GM18909 (cell line): ENCODE measurements at regions not wholly inside any gene's neighbourhood (a gene's known extent, or its start where the extent isn't known, plus 50 kb on each side); places are given as distances from the start of the nearest gene placed in this dataset.

Experiments
- ATAC-seq: cut with Tn5 transposase; IDR thresholded peaks from one replicate; pipeline ENCODE4 v1.9.1; 2021; ENCODE audit warnings: mild to moderate bottlenecking; ENCODE audit not compliant: unreplicated experiment, poor library complexity

DNA sequence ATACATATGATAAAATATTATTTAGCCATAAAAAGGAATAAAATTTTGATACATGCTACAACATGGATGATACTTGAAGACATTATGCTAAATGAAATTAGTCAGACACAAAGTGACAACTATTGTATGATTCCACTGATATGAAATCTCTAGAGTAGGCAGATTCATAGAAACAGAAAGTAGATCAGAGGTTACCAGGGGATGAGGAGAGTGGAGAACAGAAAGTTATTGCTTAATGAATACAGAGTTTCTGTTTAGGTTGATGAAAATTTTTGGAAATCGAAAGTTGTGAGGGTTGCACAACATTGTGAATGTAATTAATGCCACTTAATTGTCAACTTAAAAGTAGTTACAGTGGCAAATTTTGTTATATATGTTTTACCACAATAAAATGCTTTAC, 315.7 kb upstream of the USP25 start:
- peak; percentile 54 for ATAC-seq

DNA sequence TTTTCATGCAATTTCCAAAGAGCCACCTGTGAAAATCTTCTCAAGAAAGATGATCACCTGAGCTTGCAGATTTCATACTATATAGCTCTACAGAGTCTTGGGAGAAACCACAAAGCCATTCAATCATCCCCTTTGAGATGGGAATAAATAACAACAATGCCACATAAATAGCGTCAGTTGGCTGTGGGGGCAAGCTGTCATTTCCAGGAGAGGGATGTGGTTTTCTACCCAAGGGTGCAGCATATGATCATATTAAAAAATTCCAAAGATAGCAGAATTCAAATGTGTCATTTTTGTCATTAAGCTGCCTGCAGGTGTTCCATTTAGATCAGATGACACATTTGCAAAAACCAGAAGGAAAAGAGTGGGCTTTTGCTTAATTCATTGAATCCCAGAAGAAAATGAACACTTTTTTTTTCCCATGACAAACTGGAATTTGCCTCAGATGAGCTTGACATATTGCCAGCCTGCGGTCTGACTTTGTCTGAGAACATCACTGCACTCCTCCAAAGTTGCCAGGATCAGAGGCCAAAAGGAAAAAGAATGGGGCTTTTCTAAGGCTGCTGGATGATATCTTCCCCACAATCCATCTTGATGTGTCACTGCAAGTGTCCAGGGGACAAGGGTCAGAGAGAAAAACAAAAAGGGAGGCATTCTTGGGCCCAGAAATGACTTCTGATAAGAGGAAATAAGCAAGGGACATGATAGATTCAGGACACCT, 314.1 kb upstream of the USP25 start:
- ATAC-seq = no peak

DNA sequence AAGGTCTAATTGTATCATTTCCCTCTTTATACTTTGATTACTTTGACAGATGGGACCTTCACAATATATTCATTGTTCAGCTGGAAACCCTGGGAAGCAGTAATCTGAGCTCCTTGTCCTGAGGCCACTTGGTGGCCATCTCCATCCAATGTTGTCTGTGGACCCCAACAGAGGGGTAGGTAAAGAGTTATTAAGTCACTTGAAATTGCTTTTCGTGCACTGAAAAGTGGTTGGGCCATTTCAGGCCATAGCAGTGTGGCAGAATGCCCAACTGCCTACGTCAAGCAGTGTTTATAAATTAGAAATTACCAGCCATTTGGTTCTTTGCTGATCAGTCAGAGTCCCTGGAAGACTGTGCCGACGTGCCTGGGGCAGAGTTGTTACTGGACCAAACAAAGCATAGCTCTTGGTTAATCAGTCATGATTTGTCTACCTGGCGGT, 308.3 kb upstream of the USP25 start:
- no peak for ATAC-seq

DNA sequence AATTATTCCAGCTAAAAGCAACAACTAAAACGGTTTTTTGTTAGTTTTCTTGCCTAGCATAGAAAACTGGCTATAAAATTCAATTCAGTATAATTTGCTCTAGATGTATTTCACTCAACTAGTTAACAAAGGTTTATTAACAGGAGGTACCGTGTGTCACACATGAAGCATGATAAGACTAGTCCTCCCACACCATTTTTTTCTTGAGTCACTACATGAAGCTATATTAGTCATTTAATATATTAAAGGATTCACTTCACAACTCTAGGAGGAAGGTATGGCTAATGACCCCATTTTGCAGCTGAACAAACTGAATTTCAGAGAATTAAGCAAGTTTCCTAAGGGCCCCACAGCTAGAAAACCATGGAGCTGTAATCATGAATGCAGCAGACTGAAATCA, 307.8 kb upstream of the USP25 start:
- no peak for ATAC-seq

DNA sequence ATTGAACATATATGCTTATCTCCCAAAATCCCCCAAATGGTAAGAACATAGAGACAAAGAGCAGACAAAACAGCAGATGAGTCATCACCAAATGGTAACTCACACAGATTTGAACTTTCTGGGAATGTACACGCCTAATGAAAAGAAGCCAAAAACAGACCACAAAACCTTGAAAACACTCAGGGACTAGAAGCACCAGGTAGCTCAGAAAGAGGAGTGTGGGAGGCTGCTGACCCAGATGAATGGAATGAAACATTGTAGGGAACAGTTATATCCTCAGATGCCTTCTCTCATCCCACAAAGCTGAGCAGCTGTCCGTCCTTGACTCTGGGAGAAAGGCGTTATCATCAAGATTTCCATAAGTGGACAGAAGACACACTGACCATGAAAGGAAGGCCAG, 307.0 kb upstream of the USP25 start:
- no peak for ATAC-seq

DNA sequence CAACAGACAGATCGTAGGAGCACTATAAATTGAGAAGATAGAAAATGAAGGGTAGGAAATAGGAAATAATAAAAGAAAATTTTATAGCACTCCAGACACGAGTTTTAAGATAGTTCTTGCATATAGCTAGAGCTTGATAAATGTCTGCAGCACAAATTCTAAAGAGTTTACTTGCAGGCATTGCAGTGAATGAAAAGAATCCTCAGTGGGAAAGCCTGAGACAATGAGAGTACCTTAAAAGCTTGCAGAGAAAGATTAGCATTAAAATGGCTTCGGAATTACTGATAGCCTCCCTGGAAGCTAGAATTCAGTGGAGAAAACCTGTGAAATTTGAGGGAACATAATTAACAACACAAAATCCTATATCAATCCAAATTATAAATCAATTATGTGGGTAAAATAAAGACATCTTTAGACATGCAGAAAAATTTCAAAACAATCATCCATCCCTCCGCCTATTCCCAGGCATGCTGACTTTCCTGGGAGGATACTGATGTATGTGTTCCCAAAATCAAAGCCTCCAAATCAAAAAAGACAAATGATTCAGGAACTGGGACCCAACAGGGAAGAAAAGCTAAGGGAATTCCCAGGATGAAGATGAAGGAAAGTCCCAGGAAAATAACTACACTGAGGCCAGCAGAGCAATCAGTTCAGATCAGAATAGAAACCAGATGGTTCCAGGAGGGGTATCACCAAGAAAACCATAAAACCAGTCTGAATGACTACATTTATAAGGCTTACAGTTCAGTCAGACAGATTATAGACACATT, 305.9 kb upstream of the USP25 start:
- ATAC-seq = no peak

DNA sequence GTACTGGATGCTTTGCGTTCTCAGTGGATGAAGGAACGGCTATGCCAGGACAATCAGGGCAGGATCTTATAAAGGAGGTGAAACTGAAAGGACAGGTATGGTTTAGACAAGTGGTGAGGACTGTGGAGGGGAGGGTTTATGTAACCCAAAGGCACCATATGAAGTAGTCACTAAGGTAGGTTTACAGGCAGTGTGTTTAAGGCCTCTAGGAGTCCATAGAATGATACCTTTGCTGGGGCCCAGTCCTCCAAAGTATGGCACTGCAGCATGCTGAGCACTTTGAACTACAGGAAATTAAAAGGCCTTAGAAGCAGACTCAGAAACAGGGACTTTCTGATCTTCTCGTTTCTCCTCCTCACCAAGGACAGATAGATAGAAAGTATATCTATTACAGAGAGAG, 304.7 kb upstream of the USP25 start:
- ATAC-seq = no peak

DNA sequence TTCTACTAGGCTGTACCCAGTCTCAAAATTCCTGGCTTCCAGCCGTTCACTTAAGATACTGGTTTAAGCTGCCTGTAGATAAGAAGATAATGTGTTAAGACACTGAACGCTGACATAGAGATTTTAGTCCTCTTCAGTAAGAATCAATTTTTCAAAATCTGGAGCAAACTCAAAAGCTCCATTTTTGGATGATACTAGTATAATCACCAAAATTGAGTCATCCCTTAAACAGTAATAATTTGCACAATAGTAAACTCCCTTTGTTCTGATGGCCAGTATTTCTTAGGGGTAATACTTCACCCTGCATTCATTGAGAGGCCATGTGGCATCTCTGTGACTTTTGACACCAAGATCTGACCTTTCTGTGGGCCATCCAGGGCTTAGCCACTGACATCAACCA, 299.8 kb upstream of the USP25 start:
- no peak for ATAC-seq

DNA sequence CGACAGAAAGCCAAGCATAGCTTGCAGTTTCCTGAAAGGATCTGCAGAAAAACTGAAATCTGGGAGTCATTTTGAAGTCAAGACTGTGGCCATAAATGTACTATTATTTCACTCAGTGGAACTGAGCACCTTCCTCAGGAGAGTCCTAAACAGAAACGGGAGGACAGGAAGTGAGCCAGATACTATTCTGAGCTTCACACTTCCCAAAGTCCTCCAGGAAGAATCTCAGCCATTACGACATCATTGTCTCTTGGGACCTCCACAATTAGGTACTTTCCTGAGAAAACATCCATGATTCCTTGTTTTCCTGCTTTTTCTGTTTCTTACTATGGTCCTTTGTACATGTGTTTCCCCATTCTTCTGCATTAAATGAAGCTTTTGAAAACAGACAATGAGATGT, 299.2 kb upstream of the USP25 start:
- no peak for ATAC-seq

DNA sequence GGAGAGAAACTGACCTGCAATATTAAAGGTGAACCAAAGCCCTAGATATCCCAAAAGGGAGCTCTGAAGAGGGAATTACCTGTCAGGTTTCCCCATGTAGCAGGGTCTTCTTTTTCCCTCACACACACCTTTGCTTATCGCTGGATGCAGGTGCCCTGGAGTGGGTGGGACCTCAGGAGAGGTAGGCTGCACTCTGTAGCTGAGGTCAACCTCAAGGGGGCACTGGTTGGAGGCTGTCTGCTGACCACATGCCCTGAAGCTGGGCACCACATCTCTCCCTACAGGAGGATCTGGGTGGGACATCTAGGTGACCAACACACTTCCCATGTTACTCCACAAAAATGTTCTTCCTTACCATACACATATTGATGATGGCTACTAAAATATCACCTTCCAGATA, 298.7 kb upstream of the USP25 start:
- no peak for ATAC-seq

DNA sequence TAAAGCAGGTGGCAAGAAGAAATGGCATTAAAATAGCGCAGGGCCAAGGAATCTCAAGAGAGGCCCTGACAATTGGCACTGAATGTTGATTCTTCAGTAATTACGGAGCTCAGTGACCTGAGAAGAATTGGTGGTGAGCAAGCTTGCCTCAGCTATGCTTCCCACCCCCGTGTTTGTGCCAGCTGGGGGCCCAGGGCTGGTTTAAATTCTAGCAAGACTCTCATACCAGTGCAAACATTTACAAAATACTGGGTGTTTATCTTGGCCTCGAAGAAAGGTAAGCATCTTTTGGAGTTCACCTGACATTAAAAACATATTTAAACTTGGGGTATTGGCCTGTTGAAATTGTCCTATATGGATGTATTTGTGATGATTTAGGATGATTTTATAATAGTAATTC, 296.7 kb upstream of the USP25 start:
- no peak for ATAC-seq

DNA sequence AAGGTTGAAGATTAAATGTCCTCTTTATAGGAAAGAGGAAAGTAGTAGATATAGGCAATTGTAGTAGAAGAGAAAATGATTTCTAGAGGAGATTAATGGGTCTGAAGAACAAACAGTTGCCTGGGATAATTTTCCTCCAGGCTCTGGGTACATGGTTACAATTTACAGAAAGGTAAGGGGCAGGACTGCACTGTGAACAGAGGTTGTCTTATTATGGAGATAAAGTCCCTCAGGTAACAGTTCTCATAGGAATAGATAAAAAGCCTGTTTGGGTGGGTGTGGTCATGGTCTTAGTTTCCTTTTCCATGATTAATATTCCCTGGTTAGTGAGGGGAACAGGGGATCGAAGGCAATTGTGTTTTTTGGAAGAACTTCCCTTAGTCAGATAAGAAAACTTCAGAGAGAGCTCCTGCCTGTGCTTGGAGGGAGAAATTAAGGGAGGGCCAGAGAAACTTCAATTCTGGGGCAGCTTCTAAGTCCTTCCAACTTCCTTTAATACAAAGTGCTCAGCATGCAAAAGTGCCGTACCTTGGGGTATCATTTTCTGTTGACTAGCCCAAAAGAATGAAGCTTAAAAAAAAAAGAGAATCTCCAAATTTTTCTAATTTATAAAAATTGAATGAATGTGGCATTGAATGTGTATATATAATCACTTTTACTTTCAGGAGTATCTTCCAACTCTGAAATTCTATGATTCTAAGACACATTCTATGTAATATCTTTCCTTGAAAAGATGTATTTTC, 295.4 kb upstream of the USP25 start:
- no peak for ATAC-seq

DNA sequence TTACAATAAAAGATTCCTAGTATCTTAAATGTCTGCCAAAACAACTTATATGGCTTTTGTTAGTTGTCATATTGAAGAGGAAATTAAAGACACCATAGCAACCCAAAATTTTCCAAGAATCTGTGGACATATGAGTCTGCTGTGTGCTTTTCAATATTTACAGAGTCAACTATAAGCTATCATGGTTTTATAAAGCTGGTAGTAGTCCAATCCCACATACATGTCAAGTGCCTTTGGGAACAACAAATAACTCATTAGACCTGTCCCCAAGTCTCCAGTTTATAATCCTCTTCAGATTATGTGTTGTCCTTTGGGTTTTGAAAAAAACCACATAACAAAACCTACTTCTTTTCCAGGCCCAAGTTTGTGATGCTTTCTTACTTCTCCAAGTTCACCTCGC, 293.8 kb upstream of the USP25 start:
- no peak for ATAC-seq

DNA sequence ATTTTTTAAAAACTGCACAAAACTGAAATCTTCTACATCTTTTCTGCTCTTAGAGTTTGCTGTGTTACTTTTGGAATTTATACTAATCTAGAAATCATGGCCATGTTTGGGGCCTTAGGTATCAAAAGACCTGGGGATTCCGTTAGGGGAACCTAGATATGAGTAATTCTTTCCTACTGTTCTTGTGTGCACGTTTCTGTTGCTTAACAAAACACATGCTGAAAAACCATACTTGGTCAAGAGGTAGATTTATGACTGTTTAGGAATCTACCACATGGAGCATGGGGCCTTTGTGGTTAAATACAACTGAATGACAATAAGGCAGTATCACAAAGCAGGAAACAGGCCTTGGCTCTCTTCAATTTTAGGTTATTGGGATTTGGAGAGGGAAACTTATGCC, 291.9 kb upstream of the USP25 start:
- ATAC-seq = peak; percentile 73

DNA sequence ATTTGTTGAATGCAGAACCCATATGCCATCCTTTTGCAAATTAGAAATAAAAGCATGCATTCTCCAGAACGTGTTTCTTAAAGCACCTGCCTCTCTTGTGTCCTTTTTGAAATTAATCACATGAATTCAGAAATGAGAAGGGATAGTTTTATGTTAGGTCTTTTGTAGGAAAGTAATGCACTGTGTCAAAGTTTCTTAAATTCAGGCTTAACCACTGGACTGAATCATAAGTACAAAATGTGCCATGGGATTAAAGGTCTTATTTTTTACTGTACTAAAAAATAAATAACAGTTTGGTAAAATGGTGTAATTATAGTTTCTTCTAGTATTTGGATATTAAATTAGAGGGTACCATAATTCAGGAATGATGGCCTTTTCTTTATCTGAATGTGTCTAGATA, 290.1 kb upstream of the USP25 start:
- ATAC-seq = no peak

DNA sequence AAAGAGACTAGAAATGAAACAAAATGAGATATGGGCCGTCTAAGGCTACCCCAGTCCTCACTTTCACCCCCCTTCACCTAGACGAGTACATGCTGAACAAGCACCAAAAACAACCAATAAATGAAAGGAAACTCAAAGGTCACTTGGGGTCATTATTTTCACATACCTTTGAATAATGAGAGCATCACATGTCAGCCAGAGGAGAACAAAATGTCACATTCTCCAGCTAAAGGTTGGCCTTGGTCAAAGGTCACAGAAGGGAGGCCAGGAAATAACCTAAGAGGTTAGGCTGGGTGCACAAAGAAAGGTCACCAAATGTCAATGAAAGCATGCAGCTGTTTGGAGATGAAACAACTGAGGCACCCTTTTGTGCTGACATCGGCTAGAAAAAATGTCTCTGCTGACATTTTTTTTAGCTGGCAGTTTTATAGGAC, 288.7 kb upstream of the USP25 start:
- no peak for ATAC-seq

DNA sequence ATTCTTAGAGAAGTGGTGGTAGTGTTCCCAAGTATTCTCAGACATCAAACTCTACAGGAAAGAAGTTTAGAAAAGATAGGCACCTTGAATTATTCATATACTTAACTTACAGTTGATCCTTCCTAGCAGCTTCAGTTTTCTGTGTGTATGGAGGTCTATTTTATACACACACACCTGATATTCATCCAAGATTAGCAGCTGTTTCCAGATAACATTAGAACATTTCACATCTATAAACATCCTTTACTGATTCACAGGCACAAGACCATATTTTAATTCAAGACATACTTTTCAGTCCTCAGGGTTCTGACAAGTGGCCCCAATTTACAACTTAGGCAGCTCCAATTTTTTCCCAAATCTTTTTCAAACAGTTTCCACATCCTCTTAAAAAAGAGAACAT, 287.8 kb upstream of the USP25 start:
- no peak for ATAC-seq

DNA sequence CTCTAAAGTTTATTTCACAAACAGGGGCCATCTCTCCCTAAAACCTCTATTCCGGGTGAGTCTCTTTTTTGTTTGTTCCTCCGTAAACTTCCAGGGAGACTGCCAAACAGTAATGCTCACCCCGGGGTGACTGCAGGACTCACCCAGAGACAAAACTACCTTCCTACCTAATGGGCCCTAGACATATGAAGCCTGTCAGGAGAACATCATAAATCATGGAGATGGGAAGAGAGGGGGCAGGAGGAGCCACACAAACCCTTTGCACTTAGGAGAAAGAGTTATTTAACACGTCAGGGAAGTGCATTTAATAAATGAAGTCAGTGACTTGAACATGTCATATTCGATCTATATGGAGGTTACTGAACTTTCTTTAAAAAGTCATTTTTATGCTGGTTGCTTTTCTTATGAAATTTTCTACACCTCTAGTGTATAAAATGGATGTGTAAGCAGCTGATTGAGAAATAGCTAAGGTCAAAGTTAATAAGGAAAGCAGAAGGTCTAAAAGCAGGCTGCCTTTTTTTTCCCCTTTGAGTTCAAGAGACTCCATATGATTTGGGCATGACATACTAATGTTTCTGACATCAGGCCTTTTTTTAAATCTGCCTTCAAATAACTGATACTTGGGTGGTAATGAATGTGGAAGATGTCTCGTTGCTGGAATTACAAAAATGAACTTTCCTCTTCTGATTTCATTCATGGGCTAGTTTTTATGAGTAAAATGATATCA, 286.9 kb upstream of the USP25 start:
- ATAC-seq = no peak

DNA sequence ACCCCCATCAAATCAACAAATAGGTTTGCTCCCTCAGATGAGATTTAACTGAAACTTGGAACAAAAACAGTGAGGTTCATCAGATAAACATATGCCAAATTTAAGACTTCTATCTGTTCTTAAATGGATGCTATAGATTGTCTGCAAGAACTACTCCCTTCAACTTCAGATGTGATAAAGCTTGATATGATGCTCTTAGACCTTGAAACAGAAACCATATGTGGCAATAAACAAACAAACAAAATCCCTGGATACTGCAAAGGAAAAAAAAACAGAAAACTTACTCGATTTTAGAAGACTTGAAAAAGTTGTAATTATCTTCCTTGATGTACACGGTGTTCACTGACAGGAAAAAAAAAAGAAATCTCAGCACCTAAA, 286.1 kb upstream of the USP25 start:
- ATAC-seq = no peak

DNA sequence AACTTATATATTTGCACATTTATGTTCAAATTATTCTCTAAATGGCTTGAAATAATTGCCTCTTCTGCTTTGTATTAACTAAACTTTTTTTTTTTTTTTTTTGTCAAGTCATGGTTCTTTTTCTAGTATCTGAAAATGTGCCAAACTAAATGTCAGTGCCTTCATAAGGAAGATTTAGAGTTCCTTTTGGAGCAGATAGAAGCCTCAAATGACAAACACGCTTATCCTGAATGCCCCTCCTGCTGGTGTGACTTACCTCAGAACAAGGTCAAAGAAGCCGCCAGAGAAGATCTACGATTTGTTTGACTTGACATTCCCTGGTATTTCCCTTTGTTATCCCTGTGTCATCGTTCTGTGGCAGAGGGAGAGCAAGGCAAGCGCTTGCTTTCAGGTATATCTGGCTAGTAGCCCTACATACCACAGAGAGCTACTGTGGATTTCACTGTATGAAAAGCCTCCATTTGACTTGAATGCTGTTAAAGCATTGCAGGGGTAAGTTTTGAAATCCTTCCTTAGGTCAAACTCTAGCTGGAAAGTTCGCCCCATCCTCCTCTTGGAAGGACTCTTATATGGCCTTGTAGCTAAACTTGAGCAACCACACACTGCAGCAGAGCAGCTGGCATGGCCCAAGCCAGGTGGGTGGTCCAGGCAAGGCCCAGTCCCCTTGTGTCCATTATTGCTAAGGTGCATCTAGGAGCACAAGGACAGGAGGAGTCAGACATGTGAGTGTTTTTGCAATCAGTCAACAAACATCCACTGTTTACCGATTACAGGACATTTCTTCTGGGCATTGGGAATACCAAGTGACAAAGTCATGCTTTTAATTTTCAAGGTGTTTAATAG, 285.4 kb upstream of the USP25 start:
- ATAC-seq = no peak
